Esophagus squamous epithelium (tissue), 4 donors: ENCODE measurements at regions not wholly inside any gene's neighbourhood (a gene's known extent, or its start where the extent isn't known, plus 50 kb on each side); places are given as distances from the start of the nearest gene placed in this dataset.

Source experiments
- CTCF ChIP-seq, 6 experiments: fragments of 450-650 bp in 4 of 6; fragments of 200-600 bp in 2 of 6; sonication (generic) in 2 of 6; IDR thresholded peaks; one replicate each; pipeline ENCODE4 v1.5.1; 2016 to 2019; ENCODE audit warnings: antibody characterized with exemption in 6 of 6, mild to moderate bottlenecking in 4 of 6, moderate library complexity in 4 of 6
- POLR2A ChIP-seq, 4 donors: fragments of 450-650 bp; IDR thresholded peaks; one replicate each; pipeline ENCODE4 v1.6.1; 2017; ENCODE audit warnings: antibody characterized with exemption in 4 of 4, mild to moderate bottlenecking in 4 of 4, moderate library complexity in 3 of 4

GRCh38 chr5:52466113-52466512 lies 321.6 kb upstream of the ITGA1 start:
- TF ChIP-seq CTCF (IDR thresholded peaks at IDR 0.05) = no peak
- TF ChIP-seq POLR2A (IDR thresholded peaks at IDR 0.05) = no peak
